Urinary bladder (tissue), 3 donors: ENCODE measurements at regions not wholly inside any gene's neighbourhood (a gene's known extent, or its start where the extent isn't known, plus 50 kb on each side); places are given as distances from the start of the nearest gene placed in this dataset.
"Not testable (repeated sequence)": the region's sequence is repeated elsewhere in the genome, so short reads cannot be mapped to it uniquely, and the experiment has no call there.

ENCODE experiments used
- DNase-seq: peaks from one replicate; pipeline ENCODE4 v3.0.0-alpha.2; 2015; ENCODE audit errors: extremely low spot score
- H3K27ac ChIP-seq: one replicate; pipeline ENCODE4 v1.5.1; 2013; ENCODE audit warnings: low read depth, mild to moderate bottlenecking, moderate library complexity
- H3K36me3 ChIP-seq: one replicate; pipeline ENCODE4 v1.6.1; 2013; ENCODE audit warnings: mild to moderate bottlenecking, moderate library complexity; ENCODE audit not compliant: insufficient read depth
- H3K4me1 ChIP-seq: one replicate; pipeline ENCODE4 v1.6.1; 2013; ENCODE audit warnings: mild to moderate bottlenecking, moderate library complexity; ENCODE audit not compliant: insufficient read depth
- H3K4me3 ChIP-seq: one replicate; pipeline ENCODE4 v1.5.1; 2013; ENCODE audit warnings: low read depth, low read length
- WGBS: extraction: QIAGEN DNeasy Blood & Tissue Kit; methylation state at CpG from one replicate; pipeline ENCODE4 v1.1.7; 2013; 5-methylcytosine and 5-hydroxymethylcytosine counted together
- donor health status: healthy with polysubstance abuse.
- donor health status: healthy.

DNA sequence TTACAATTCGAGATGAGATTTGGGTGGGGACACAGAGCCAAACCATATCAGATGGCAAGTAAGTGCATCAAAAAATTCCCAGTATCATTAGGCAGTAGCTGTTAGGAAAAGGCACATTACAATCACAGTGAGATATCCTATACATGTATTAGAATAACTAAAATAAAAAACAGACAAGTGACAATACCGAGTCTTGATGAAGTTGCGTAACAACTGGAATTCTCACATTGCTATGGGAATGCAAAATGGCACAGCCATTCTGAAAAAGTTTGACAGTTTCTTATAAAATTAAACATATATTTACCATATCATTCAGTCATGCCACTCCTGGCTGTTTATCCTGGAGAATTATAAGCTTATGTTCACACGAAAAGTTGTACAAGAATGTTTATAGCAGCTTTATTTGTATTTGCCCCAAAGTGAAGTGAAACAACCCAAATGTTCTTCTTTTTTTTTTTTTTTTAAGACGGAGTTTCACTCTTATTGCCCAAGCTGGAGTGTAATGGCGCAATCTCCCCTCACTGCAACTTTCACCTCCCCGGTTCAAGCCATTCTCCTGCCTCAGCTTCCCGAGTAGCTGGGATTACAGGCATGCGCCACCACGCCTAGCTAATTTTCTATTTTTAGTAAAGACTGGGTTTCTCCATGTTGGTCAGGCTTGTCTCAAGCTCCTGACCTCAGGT lies 93.1 kb upstream of the TLE1 start:
- DNase-seq: no peak
- no peaks in the 10 kb centered on the region for H3K36me3 ChIP-seq
- H3K4me1 ChIP-seq: no peaks in the 10 kb centered on the region
- H3K27ac ChIP-seq: no peak overlapping the region
- 94% methylated on average over 10 of the region's 10 CpGs for WGBS
- H3K4me3 ChIP-seq: no peak overlapping the region

DNA sequence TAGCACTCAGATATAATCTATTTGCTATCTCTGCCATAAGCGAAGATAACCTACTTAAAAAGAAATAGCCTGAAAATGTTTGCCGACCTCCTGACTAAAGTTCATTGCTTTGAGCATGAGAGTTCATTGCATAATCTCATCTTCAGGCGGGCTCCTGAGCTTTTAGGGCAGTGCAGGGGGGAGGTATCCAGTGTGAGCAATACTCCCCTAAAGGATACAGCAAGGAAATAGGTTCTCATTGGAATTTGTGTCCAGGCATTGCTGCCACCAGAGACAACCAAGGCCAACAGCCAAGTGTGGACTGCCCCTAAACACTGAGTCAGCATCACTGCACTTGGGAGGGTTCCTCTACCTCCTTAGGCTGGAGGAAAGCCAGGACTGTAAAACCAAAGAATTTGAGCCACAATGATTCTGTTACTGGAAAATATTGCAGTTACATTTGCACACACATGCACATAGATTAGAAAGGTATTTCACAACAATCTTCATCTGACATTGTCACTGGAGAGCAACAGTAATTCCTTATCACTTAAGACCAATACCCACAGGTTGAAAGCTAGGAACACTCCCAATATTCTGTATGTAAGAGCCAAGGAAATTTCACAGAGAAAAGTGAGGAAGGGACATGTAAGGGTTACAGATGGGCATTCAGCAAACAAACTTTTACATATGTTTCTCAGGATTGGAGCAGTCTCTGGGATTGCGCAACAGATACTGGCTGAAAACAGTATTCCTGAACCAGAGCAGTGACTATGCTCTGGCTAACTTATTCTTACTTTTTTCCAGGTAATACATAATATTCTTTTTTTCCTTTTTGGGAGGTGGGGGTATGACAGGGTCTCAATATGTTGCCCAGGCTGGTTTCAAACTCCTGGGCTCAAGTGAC lies 98.6 kb upstream of the TLE1 start:
- H3K4me1 ChIP-seq: no peaks in the 10 kb centered on the region
- H3K27ac ChIP-seq: no peak overlapping the region
- no peaks in the 10 kb centered on the region for H3K36me3 ChIP-seq
- no peak for DNase-seq
- no peak overlapping the region for H3K4me3 ChIP-seq
- WGBS: 61% methylated on average over 4 of the region's 4 CpGs

DNA sequence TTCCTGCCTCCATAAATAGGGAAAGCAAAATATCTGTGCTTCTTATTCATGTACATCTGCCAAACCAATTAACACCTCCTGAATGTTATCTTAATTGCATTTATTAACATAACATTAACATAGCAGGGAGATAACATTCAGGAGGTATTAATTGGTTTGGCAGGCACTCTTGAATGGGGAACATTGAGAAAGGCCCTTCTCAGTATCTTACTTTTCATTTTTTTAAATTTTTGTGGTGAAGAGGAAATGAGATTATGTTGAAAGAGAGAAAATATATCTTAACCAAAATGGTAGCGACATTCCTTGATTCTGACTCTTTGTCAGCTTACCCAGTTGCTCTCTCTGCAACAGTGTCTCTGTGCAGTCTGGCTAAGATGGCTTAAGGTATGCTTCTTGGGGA lies 100.4 kb upstream of the TLE1 start:
- WGBS: 91% methylated on average over 1 of the region's 1 CpG
- H3K4me3 ChIP-seq: no peak overlapping the region
- no peak overlapping the region for H3K27ac ChIP-seq
- no peak for DNase-seq
- H3K36me3 ChIP-seq: no peaks in the 10 kb centered on the region
- H3K4me1 ChIP-seq: no peaks in the 10 kb centered on the region

DNA sequence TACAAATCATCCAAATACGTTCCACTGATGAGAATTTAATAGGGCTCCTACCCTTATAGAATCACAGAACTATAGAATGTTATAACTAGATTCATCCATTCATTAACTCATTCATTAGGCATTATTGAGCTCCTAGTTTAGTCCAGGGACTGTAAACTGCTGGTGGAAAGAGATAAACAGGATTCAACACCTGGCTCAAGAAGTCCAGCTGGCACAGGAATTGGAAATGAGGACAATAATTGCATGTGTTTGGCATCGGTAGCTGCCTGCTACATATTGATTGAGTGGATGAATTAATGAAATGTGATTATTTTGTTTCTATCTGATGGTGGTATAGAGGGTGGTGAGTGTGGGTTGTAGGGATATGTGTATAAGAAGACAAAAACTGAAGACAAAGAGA lies 100.8 kb upstream of the TLE1 start:
- no peaks in the 10 kb centered on the region for H3K4me1 ChIP-seq
- H3K27ac ChIP-seq: no peak overlapping the region
- H3K36me3 ChIP-seq: no peaks in the 10 kb centered on the region
- H3K4me3 ChIP-seq: no peak overlapping the region
- no peak for DNase-seq
- 93% methylated on average over 2 of the region's 2 CpGs for WGBS

DNA sequence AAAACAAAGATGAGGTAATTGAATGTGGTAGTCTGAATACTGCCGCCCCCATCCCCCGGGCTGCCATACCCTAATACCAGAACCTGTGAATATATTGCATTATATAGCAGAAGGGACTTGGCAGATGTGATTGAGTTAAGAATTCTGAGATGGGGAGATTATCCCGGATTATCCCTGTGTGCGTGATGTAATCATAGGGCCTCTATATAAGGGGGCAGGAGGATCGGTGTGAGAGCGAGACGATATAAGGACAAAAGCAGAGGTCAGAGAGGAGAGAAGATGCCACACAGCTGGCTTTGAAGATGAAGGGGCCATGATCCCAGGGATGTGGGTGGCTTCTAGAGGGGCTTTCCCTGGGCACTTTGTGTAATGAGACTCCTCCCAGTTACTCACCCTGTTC lies 101.7 kb upstream of the TLE1 start:
- no peak for DNase-seq
- Histone ChIP-seq H3K27ac (no peak overlapping the region), H3K4me3 (no peak overlapping the region), H3K36me3 (no peaks in the 10 kb centered on the region), H3K4me1 (no peaks in the 10 kb centered on the region)
- WGBS: 95% methylated on average over 7 of the region's 7 CpGs

DNA sequence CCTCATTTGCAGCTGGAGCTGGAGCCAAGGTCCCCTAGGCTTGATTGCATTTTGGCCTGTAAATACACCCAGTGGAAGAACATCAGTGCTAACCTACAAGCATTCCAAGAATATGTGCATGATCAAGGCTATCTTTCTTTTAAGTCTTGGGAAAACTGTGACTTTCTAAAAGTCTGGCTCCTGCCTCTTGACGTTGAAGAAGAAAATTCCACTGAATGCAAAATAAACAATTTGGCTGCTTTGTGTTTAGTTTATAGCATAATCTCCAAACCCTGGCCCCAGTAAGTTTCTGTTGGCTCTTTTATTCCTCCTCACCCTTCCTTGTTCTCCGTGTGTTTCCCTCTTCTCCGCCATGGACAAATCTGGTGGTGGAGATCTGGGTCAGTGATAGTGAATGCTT lies 109.3 kb upstream of the TLE1 start:
- no peak for DNase-seq
- Histone ChIP-seq H3K4me1 (no peaks in the 10 kb centered on the region), H3K4me3 (no peak overlapping the region), H3K27ac (no peak overlapping the region), H3K36me3 (no peaks in the 10 kb centered on the region)
- 44% methylated on average over 3 of the region's 3 CpGs for WGBS

DNA sequence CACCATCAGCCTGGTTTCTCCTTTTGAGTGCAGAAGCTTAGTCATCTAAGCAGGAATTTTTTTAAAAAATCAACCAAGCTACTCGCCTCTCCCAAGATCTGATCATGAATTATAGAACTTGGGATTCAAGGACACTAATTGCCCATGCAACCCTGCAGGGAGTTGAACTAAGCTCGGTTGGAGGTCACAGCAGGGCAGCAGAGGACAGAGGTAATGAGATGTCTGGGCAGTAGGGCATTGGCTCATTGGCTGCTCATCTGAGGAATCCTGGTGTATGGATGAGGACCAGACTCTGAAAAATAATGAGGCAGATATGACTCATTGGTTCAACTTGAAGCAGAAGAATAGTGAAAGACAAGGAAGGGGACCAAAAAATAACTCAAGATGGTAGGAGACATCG lies 111.8 kb upstream of the TLE1 start:
- Histone ChIP-seq H3K4me1 (no peaks in the 10 kb centered on the region), H3K36me3 (no peaks in the 10 kb centered on the region), H3K27ac (no peak overlapping the region), H3K4me3 (no peak overlapping the region)
- 83% methylated on average over 3 of the region's 3 CpGs for WGBS
- DNase-seq: no peak

DNA sequence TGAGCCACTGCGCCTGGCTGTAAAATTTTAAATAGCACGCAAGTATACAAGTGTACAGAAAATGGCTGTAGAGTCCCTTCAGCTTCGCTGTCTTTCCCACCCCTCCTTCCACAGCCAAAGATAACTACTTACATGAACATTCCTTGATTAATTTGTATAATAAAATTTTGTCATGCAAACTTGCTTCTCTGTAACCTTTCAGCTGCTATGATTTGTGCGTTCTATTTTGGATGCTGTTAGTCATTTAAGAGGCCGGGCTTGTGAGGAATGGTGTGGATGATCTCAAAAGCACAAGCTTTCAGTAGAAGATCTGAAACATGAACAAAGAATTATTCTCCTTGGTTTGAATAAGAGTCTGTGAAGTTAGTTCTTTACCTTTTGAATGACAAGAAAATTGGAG lies 115.0 kb upstream of the TLE1 start:
- no peaks in the 10 kb centered on the region for H3K36me3 ChIP-seq
- H3K27ac ChIP-seq: no peak overlapping the region
- DNase-seq: no peak
- 41% methylated on average over 5 of the region's 5 CpGs for WGBS
- H3K4me1 ChIP-seq: no peaks in the 10 kb centered on the region
- H3K4me3 ChIP-seq: no peak overlapping the region

DNA sequence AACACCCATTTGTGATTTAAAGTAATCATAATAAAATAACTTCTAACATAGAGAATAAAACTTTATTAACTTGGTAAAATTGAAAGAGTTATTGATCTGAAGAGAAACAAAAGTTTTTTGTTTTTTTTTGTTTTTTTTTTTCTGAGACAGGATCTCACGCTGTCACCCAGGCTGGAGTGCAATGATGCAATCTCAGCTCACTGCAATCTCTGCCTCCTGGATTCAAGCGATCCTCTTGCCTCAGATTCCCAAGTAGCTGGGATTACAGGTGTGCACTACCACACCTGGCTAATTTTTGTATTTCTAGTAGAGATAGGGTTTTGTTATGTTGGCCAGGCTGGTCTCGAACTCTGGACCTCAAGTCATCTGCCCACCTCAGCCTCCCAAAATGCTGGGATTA lies 116.5 kb upstream of the SPATA31D4 start:
- not testable (repeated sequence) for H3K4me1 ChIP-seq, H3K4me3 ChIP-seq, H3K27ac ChIP-seq, H3K36me3 ChIP-seq, DNase-seq
- whole genome bisulfite sequencing: 97% methylated on average over 3 of the region's 3 CpGs

DNA sequence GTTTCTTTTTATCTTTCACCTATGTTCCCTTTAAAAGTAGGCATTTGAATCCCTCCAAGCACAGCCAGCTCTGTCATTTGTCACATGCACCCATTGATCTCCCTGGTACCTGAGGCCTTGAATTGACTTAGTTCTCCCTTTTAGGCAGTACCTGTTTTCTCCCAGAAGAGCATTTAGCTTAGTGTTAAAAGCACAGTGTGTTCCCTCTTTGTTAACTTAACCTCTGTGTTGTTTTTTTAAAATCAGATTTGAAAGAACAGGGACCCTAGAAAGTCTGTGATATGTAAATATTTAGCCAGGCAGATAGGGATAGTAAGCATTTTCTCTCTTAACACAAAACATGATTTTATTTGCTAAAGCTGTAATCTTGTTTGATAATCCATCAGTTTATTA lies 113.8 kb upstream of the SPATA31D4 start:
- no peak for DNase-seq
- H3K36me3 ChIP-seq: no peaks in the 10 kb centered on the region
- H3K27ac ChIP-seq: no peak overlapping the region

DNA sequence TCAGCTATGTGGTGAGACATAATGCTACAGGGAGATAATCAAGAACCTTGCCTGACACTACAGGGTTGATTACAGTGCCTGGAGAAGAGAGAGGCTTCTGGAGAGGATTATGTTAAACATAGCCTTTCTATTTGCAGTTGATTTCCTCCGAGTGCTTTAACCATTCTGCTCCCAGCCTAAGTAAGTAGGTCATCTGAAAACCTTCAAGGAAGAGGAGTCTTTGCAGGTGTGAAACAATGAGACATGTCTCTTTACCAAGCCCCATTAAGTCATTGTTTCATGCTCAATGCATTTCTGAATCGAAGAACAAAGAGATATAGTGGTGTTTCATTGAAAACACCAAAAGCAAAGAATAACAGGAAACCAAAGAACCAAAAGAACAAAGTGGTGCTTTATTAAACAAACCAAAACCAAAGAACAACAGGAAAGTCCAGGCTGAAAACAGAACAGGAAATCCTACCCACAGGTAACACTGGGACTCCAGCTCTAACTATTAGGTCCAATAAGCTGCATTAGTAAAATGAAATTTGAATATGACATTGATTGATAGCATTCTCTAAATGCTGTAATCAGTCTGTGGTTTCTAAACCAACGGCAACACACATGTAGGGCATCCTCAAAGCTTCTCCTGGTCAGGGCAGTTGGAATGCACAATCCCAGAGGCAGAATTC lies 113.3 kb upstream of the SPATA31D4 start:
- Histone ChIP-seq H3K27ac (no peak overlapping the region), H3K4me3 (no peak overlapping the region), H3K4me1 (no peaks in the 10 kb centered on the region), H3K36me3 (no peaks in the 10 kb centered on the region)
- DNase-seq: no peak
- 38% methylated on average over 3 of the region's 3 CpGs for WGBS

More for the DNA sequence above, 113.8 kb upstream of the SPATA31D4 start:
- Histone ChIP-seq H3K4me1 (no peaks in the 10 kb centered on the region), H3K4me3 (no peak overlapping the region)

DNA sequence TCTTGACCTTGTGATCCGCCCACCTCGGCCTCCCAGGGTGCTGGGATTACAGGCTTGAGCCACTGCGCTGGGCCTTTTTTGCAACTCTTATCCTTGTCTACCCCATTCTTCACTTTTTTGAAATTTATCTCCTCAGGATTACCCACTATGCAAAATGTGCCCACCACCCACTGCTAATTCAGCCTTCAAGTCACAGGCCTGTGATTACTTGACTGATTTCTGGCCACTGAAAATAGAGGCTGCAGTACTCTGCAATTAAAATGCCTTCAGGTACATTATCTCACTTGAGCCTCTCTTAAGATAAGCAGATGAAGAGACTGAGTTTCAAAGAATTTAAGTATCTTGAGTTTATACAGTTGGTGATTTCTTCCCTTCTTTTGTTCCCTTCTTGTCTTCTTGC lies 112.4 kb upstream of the SPATA31D4 start:
- Histone ChIP-seq H3K4me1 (no peaks in the 10 kb centered on the region), H3K4me3 (no peak overlapping the region), H3K36me3 (no peaks in the 10 kb centered on the region), H3K27ac (no peak overlapping the region)
- DNase-seq: no peak
- 89% methylated on average over 3 of the region's 3 CpGs for WGBS

DNA sequence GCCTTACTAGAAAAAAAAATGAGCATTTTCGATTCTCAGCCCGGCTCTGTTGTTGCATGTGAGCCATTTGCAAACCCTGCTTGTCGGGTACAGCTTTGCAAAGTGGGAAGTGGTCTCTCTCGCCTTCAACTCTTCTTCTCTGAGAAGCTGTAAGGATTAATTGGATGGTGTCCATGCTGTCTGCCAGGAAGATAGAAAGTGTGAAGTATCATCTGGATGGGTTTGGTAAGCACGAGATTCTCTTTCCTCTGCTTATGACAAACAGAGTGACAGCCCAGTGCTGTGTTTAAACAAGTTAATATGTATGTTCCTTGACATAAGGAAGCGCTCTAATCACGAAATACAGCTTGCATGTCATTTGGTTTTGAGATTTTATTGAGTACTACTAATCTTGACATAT lies 109.1 kb upstream of the SPATA31D4 start:
- Histone ChIP-seq H3K4me3 (no peak overlapping the region), H3K27ac (no peak overlapping the region), H3K36me3 (no peaks in the 10 kb centered on the region), H3K4me1 (no peaks in the 10 kb centered on the region)
- no peak for DNase-seq
- 89% methylated on average over 7 of the region's 7 CpGs for WGBS
